KMS-11 (cell line): ENCODE measurements at regions not wholly inside any gene's neighbourhood (a gene's known extent, or its start where the extent isn't known, plus 50 kb on each side); places are given as distances from the start of the nearest gene placed in this dataset.

ENCODE experiments used
- H2AFZ ChIP-seq: fragments of 200-600 bp; sonication (generic); 2 replicates; pipeline ENCODE4 v1.6.1; 2016; ENCODE audit warnings: antibody characterized with exemption, mixed run types, low read depth
- H3K27ac ChIP-seq: fragments of 200-600 bp; sonication (generic); 2 replicates; pipeline ENCODE4 v1.6.1; 2016; ENCODE audit warnings: mild to moderate bottlenecking, mixed run types
- H3K27me3 ChIP-seq: fragments of 200-600 bp; sonication (generic); 2 replicates; pipeline ENCODE4 v1.6.1; 2017; ENCODE audit warnings: mild to moderate bottlenecking, low read depth, mixed run types, moderate library complexity; ENCODE audit not compliant: insufficient read depth
- H3K36me3 ChIP-seq: fragments of 200-600 bp; sonication (generic); 2 replicates; pipeline ENCODE4 v1.6.1; 2017; ENCODE audit warnings: mild to moderate bottlenecking, mixed run types; ENCODE audit not compliant: insufficient read depth
- H3K4me1 ChIP-seq: fragments of 200-600 bp; sonication (generic); 2 replicates; pipeline ENCODE4 v1.6.1; 2016; ENCODE audit warnings: mild to moderate bottlenecking, low read depth, mixed run types; ENCODE audit not compliant: poor library complexity, severe bottlenecking
- H3K4me2 ChIP-seq: fragments of 200-600 bp; sonication (generic); 2 replicates; pipeline ENCODE4 v1.7.0; 2016; ENCODE audit warnings: mild to moderate bottlenecking, mixed run types
- H3K4me3 ChIP-seq: fragments of 200-600 bp; sonication (generic); IDR thresholded peaks from 2 replicates; pipeline ENCODE4 v1.6.1; 2017; ENCODE audit warnings: low read depth, low read length, mixed read lengths; ENCODE audit not compliant: insufficient read depth
- H3K79me2 ChIP-seq: fragments of 200-600 bp; sonication (generic); 2 replicates; pipeline ENCODE4 v1.6.1; 2016; ENCODE audit warnings: low read depth, mixed run types; ENCODE audit not compliant: insufficient read depth
- H3K9ac ChIP-seq: fragments of 200-600 bp; sonication (generic); 2 replicates; pipeline ENCODE4 v1.6.1; 2016; ENCODE audit warnings: mild to moderate bottlenecking, mixed run types
- H4K20me1 ChIP-seq: fragments of 200-600 bp; sonication (generic); 2 replicates; pipeline ENCODE4 v1.6.1; 2016; ENCODE audit warnings: mild to moderate bottlenecking, mixed run types; ENCODE audit not compliant: insufficient read depth
- TF ChIP-seq, protein P1 (sequence below): fragments of 200-600 bp; sonication (generic); conservative IDR thresholded peaks from 2 replicates; pipeline ENCODE4 v1.6.1; 2017; ENCODE audit warnings: low read depth, mild to moderate bottlenecking, antibody characterized with exemption, low read length, moderate library complexity, mixed read lengths

DNA sequence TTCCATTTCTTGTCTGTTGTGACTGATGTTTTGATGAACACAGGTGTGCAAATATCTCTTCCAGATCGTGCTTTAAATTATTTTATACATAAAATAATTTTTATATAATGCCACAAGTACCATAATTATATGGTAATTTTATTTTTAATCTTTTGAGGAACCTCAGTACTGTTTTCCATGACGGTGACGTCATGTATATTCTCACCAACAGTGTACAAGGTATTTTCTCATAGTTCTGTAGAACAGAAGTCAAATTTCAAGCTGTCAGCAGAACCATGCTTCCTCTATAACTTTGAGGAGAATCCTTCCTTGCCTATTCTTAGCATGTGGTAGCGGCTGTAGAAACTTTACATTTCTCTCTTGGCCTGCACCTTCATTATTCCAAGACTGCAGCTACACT is 349.4 kb upstream of the GYPC start:
- TF ChIP-seq, protein P1, sequence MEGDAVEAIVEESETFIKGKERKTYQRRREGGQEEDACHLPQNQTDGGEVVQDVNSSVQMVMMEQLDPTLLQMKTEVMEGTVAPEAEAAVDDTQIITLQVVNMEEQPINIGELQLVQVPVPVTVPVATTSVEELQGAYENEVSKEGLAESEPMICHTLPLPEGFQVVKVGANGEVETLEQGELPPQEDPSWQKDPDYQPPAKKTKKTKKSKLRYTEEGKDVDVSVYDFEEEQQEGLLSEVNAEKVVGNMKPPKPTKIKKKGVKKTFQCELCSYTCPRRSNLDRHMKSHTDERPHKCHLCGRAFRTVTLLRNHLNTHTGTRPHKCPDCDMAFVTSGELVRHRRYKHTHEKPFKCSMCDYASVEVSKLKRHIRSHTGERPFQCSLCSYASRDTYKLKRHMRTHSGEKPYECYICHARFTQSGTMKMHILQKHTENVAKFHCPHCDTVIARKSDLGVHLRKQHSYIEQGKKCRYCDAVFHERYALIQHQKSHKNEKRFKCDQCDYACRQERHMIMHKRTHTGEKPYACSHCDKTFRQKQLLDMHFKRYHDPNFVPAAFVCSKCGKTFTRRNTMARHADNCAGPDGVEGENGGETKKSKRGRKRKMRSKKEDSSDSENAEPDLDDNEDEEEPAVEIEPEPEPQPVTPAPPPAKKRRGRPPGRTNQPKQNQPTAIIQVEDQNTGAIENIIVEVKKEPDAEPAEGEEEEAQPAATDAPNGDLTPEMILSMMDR: no peak

DNA sequence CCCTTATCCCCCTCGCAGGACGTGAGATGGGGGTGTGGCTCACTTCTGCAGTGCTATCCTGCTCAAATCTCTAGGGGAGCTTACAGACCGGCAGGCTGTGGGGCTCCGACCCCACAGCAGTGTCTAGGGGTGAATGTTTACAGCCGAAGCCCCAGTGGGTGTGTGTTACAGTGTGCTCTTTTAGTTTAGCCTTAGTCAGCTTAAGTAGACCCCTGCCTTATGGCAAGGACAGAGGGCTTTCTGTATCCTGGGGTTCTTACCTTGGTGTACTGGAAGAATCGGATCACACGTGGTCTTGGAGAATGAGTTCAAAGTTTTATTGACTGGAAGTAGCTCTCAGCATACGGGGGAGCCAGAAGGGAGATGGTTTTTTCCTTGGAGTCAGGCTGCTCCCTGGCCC is 348.2 kb upstream of the GYPC start:
- H4K20me1 ChIP-seq: no peaks in the 10 kb centered on the region
- no peaks in the 10 kb centered on the region for H3K27me3 ChIP-seq
- H3K4me3 ChIP-seq: no peak overlapping the region
- TF ChIP-seq, protein P1: no peak
- no peak overlapping the region for H3K4me2 ChIP-seq
- H3K9ac ChIP-seq: no peak overlapping the region
- H3K36me3 ChIP-seq: no peaks in the 10 kb centered on the region
- H2AFZ ChIP-seq: no peak overlapping the region
- no peaks in the 10 kb centered on the region for H3K4me1 ChIP-seq
- H3K79me2 ChIP-seq: no peaks in the 10 kb centered on the region
- H3K27ac ChIP-seq: no peak overlapping the region

More for the DNA sequence above, 349.4 kb upstream of the GYPC start:
- Histone ChIP-seq H3K4me3 (no peak overlapping the region), H4K20me1 (no peaks in the 10 kb centered on the region), H3K27me3 (no peaks in the 10 kb centered on the region), H3K27ac (no peak overlapping the region), H2AFZ (no peak overlapping the region), H3K9ac (no peak overlapping the region), H3K36me3 (no peaks in the 10 kb centered on the region), H3K4me2 (no peak overlapping the region), H3K79me2 (no peaks in the 10 kb centered on the region), H3K4me1 (no peaks in the 10 kb centered on the region)

DNA sequence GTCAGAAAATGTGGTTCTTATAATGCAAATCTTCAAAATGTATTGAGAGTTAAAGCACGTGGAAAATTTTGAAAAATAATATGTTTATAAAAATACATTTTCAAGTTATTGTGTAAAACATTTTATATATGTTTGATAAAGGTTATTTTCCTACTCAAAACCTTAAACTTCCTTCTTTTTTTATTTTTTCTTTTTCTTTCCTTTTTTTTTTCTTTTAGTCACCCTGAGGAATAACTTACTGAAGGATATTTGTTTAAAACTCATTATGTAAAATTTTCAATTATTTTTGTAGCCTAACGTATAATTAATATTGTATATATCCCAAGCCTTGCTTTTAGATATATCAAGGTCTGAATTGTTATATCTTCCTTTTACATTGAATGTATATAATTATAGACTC is 346.8 kb upstream of the GYPC start:
- Histone ChIP-seq H3K4me2 (no peak overlapping the region), H3K4me1 (no peaks in the 10 kb centered on the region), H3K27ac (no peak overlapping the region), H3K27me3 (no peaks in the 10 kb centered on the region), H3K79me2 (no peaks in the 10 kb centered on the region), H3K36me3 (no peaks in the 10 kb centered on the region), H2AFZ (no peak overlapping the region), H3K9ac (no peak overlapping the region), H4K20me1 (no peaks in the 10 kb centered on the region), H3K4me3 (no peak overlapping the region)
- TF ChIP-seq, protein P1: no peak

DNA sequence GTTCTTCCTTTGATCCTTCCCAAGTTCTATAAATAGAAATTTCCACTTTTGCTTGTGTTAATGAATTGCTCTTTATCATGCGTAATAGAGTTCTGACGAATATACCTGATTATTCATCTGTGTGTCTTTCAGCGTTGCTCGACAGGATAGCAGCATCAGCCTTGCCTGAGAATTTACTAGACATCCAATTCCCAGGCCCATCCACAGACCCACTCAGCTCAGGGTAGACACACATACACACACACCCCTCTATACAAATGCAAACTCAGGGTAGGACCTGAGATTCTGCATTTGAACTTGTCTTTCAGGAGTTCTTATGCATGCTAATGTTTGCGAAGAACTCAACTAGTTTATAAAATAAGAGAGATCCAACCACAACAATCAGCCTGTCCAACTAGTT is 343.4 kb upstream of the GYPC start:
- Histone ChIP-seq H4K20me1 (no peaks in the 10 kb centered on the region), H3K36me3 (no peaks in the 10 kb centered on the region), H3K4me2 (no peak overlapping the region), H2AFZ (no peak overlapping the region), H3K79me2 (no peaks in the 10 kb centered on the region), H3K27ac (no peak overlapping the region), H3K27me3 (no peaks in the 10 kb centered on the region), H3K9ac (no peak overlapping the region), H3K4me1 (no peaks in the 10 kb centered on the region), H3K4me3 (no peak overlapping the region)
- TF ChIP-seq, protein P1: no peak
